Ovary (tissue), 3 donors: ENCODE measurements at regions not wholly inside any gene's neighbourhood (a gene's known extent, or its start where the extent isn't known, plus 50 kb on each side); places are given as distances from the start of the nearest gene placed in this dataset.

Experiments used
- POLR2A ChIP-seq: fragments of 450-650 bp; IDR thresholded peaks from one replicate; pipeline ENCODE4 v1.6.1; 2017; ENCODE audit warnings: antibody characterized with exemption, mild to moderate bottlenecking, moderate library complexity
- TF ChIP-seq, protein P1 (sequence below), 3 donors: fragments of 450-650 bp in 2 of 3; fragments of 200-600 bp in 1 of 3; IDR thresholded peaks; one replicate each; pipeline versions ENCODE4 v1.5.1 to v1.8.0; 2016 to 2022; ENCODE audit warnings: antibody characterized with exemption in 3 of 3, mild to moderate bottlenecking in 1 of 3
- donor health status: DM: no; HTN: no; CAD: no.

DNA sequence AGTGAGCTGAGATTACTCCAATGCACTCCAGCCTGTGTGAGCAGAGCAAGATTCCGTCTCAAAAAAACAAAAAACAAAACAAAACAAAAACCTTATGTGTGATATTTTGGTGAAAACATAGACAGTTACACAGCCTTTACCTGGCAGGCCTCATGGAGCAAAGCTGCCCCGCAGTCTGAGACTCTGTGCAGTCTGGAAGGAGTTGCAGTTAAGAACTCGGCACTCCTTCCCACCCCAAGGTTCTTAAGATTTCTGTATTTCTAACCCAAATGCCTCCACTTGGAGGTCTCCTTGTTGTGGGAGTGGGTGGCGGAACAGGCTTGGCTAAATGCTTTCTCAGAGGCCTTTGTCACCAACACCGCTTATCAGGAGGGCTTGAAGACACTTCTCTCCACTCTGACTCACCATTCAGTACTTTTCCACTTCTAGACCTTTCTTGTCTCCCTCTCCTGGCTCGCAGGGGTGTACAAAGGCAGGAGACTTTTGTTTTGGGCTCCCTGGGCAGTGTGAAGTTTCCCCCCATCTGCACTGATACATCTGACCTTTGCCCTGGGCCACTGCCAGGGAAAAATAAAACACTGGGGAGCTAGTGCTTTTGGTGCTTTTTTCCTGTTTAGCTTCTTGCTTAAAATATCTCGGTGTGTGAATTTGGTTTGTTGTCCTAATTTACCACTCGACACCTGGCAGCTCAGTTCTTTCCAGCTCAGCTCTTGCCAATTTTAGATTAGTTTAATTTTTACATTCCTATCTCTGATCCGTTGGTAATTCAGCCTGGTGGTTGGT is 51.3 kb upstream of the MAGI2 start:
- TF ChIP-seq, protein P1, sequence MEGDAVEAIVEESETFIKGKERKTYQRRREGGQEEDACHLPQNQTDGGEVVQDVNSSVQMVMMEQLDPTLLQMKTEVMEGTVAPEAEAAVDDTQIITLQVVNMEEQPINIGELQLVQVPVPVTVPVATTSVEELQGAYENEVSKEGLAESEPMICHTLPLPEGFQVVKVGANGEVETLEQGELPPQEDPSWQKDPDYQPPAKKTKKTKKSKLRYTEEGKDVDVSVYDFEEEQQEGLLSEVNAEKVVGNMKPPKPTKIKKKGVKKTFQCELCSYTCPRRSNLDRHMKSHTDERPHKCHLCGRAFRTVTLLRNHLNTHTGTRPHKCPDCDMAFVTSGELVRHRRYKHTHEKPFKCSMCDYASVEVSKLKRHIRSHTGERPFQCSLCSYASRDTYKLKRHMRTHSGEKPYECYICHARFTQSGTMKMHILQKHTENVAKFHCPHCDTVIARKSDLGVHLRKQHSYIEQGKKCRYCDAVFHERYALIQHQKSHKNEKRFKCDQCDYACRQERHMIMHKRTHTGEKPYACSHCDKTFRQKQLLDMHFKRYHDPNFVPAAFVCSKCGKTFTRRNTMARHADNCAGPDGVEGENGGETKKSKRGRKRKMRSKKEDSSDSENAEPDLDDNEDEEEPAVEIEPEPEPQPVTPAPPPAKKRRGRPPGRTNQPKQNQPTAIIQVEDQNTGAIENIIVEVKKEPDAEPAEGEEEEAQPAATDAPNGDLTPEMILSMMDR (IDR thresholded peaks at IDR 0.05), result no peak
- TF ChIP-seq POLR2A, result no peak
